Duodenal mucosa (tissue), 2 donors: ENCODE measurements at regions not wholly inside any gene's neighbourhood (a gene's known extent, or its start where the extent isn't known, plus 50 kb on each side); places are given as distances from the start of the nearest gene placed in this dataset.

Source experiments
- H3K27ac ChIP-seq: one replicate; pipeline ENCODE4 v1.7.0; 2013; ENCODE audit warnings: low read depth, low read length
- H3K27me3 ChIP-seq, 2 donors: one replicate each; pipeline ENCODE4 v1.7.0; 2013; ENCODE audit warnings: low read length in 2 of 2, control low read depth in 1 of 2; ENCODE audit not compliant: insufficient read depth in 2 of 2, control insufficient read depth in 1 of 2
- H3K36me3 ChIP-seq, 2 donors: one replicate each; pipeline ENCODE4 v1.7.0; 2013; ENCODE audit warnings: low read length in 2 of 2, control low read depth in 1 of 2; ENCODE audit not compliant: insufficient read depth in 2 of 2, control insufficient read depth in 1 of 2
- H3K4me1 ChIP-seq, 2 donors: one replicate each; pipeline ENCODE4 v1.7.0; 2013; ENCODE audit warnings: low read length in 2 of 2, control low read depth in 1 of 2; ENCODE audit not compliant: insufficient read depth in 2 of 2, control insufficient read depth in 1 of 2
- H3K4me3 ChIP-seq, 2 donors: one replicate each; pipeline ENCODE4 v1.7.0; 2013; ENCODE audit warnings: low read length in 2 of 2, low read depth in 1 of 2
- H3K9ac ChIP-seq, 2 donors: one replicate each; pipeline ENCODE4 v1.7.0; 2013; ENCODE audit warnings: low read length in 2 of 2, low read depth in 1 of 2
- H3K9me3 ChIP-seq, 2 donors: one replicate each; pipeline ENCODE4 v1.7.0; 2013; ENCODE audit warnings: low read length in 2 of 2, control low read depth in 1 of 2; ENCODE audit not compliant: control insufficient read depth in 1 of 2

- Histone ChIP-seq H3K27me3 (no peaks in the 10 kb centered on the region), H3K9ac (no peak overlapping the region), H3K4me3 (no peak overlapping the region), H3K4me1 (no peaks in the 10 kb centered on the region), H3K9me3 (no peaks in the 10 kb centered on the region), H3K27ac (no peak overlapping the region), H3K36me3 (no peaks in the 10 kb centered on the region)
These were observed 465.0 kb upstream of the CWC22 start for GRCh38 chr2:180472133-180472532.

GRCh38 chr2:180463608-180464007, 456.5 kb upstream of the CWC22 start:
- H3K36me3 ChIP-seq = no peaks in the 10 kb centered on the region
- no peaks in the 10 kb centered on the region for H3K4me1 ChIP-seq
- no peak overlapping the region for H3K4me3 ChIP-seq
- H3K9me3 ChIP-seq = no peaks in the 10 kb centered on the region
- no peaks in the 10 kb centered on the region for H3K27me3 ChIP-seq
- H3K9ac ChIP-seq = no peak overlapping the region
- H3K27ac ChIP-seq = no peak overlapping the region

GRCh38 chr2:180461761-180462160, 454.7 kb upstream of the CWC22 start:
- no peaks in the 10 kb centered on the region for H3K27me3 ChIP-seq

GRCh38 chr2:180456801-180457200, 449.7 kb upstream of the CWC22 start:
- H3K4me1 ChIP-seq = no peaks in the 10 kb centered on the region
- no peak overlapping the region for H3K4me3 ChIP-seq
- no peak overlapping the region for H3K9ac ChIP-seq
- H3K27me3 ChIP-seq = no peaks in the 10 kb centered on the region
- no peaks in the 10 kb centered on the region for H3K36me3 ChIP-seq
- no peaks in the 10 kb centered on the region for H3K9me3 ChIP-seq
- H3K27ac ChIP-seq = no peak overlapping the region

More at GRCh38 chr2:180461761-180462160, 454.7 kb upstream of the CWC22 start:
- H3K4me3 ChIP-seq = no peak overlapping the region
- no peaks in the 10 kb centered on the region for H3K9me3 ChIP-seq
- H3K36me3 ChIP-seq = no peaks in the 10 kb centered on the region
- H3K9ac ChIP-seq = no peak overlapping the region
- no peak overlapping the region for H3K27ac ChIP-seq
- H3K4me1 ChIP-seq = no peaks in the 10 kb centered on the region

GRCh38 chr2:180450841-180451240, 443.7 kb upstream of the CWC22 start:
- H3K36me3 ChIP-seq = no peaks in the 10 kb centered on the region
- H3K9me3 ChIP-seq = no peaks in the 10 kb centered on the region
- H3K27ac ChIP-seq = no peak overlapping the region
- no peaks in the 10 kb centered on the region for H3K4me1 ChIP-seq
- no peaks in the 10 kb centered on the region for H3K27me3 ChIP-seq
- H3K4me3 ChIP-seq = no peak overlapping the region
- H3K9ac ChIP-seq = no peak overlapping the region

- Histone ChIP-seq H3K9ac (no peak overlapping the region), H3K36me3 (no peaks in the 10 kb centered on the region), H3K4me1 (no peaks in the 10 kb centered on the region), H3K27me3 (no peaks in the 10 kb centered on the region), H3K27ac (no peak overlapping the region), H3K9me3 (no peaks in the 10 kb centered on the region), H3K4me3 (no peak overlapping the region)
These were observed 442.2 kb upstream of the CWC22 start for GRCh38 chr2:180449171-180449915.

GRCh38 chr2:180446492-180446891, 439.4 kb upstream of the CWC22 start:
- H3K27ac ChIP-seq = no peak overlapping the region

GRCh38 chr2:180443888-180444287, 436.8 kb upstream of the CWC22 start:
- Histone ChIP-seq H3K9ac (no peak overlapping the region), H3K27me3 (no peaks in the 10 kb centered on the region), H3K4me3 (no peak overlapping the region), H3K27ac (no peak overlapping the region), H3K36me3 (no peaks in the 10 kb centered on the region), H3K9me3 (no peaks in the 10 kb centered on the region), H3K4me1 (no peaks in the 10 kb centered on the region)

More at GRCh38 chr2:180446492-180446891, 439.4 kb upstream of the CWC22 start:
- Histone ChIP-seq H3K27me3 (no peaks in the 10 kb centered on the region), H3K9me3 (no peaks in the 10 kb centered on the region), H3K4me3 (no peak overlapping the region), H3K9ac (no peak overlapping the region), H3K4me1 (no peaks in the 10 kb centered on the region), H3K36me3 (no peaks in the 10 kb centered on the region)

GRCh38 chr2:180442860-180443644, 436.0 kb upstream of the CWC22 start:
- Histone ChIP-seq H3K9me3 (no peaks in the 10 kb centered on the region), H3K9ac (no peak overlapping the region), H3K4me3 (no peak overlapping the region), H3K27me3 (no peaks in the 10 kb centered on the region), H3K27ac (no peak overlapping the region), H3K4me1 (no peaks in the 10 kb centered on the region), H3K36me3 (no peaks in the 10 kb centered on the region)

- Histone ChIP-seq H3K27ac (no peak overlapping the region), H3K36me3 (no peaks in the 10 kb centered on the region), H3K4me1 (no peaks in the 10 kb centered on the region), H3K27me3 (no peaks in the 10 kb centered on the region), H3K4me3 (no peak overlapping the region), H3K9me3 (no peaks in the 10 kb centered on the region), H3K9ac (no peak overlapping the region)
These were observed 412.1 kb upstream of the CWC22 start for GRCh38 chr2:180419212-180419611.
